ENCODE measurements at regions not wholly inside any gene's neighbourhood (a gene's known extent, or its start where the extent isn't known, plus 50 kb on each side); places are given as distances from the start of the nearest gene placed in this dataset.
"Not testable (repeated sequence)": the region's sequence is repeated elsewhere in the genome, so short reads cannot be mapped to it uniquely, and the experiment has no call there.

- no peaks in the 10 kb centered on the region for H3K36me3 ChIP-seq (ENCODE audit: insufficient read depth)
- Mint-ChIP-seq H3K4me3 (no peak overlapping the region), H3K4me1 (no peaks in the 10 kb centered on the region), H3K27ac (no peak overlapping the region), H3K9me3 (peaks cover 9% of the 10 kb centered on the region), H3K27me3 (ENCODE audit: insufficient read depth, low read depth, poor library complexity) (peaks cover 3% of the 10 kb centered on the region), H3K36me3 (ENCODE audit: low read depth) (peaks cover 9% of the 10 kb centered on the region)
- no peaks in the 10 kb centered on the region for H3K79me2 ChIP-seq (replicated peaks; ENCODE audit: insufficient read depth)
- no peaks in the 10 kb centered on the region; the same call in 1 of the 2 replicates for H3K4me1 ChIP-seq (ENCODE audit: insufficient read depth)
- no peak overlapping the region for H3K27ac ChIP-seq (ENCODE audit: low read depth)
- H3K27me3 ChIP-seq (ENCODE audit: insufficient read depth), result no peaks in the 10 kb centered on the region
- no peaks in the 10 kb centered on the region for H3F3A ChIP-seq (replicated peaks; ENCODE audit: low read depth)
- ATAC-seq, result no peak
- no peak overlapping the region for H2AFZ ChIP-seq
- no peak for TF ChIP-seq POLR2AphosphoS5 (IDR thresholded peaks at IDR 0.05; ENCODE audit: low read depth)
- no peaks in the 10 kb centered on the region for H4K20me1 ChIP-seq (replicated peaks; ENCODE audit: insufficient read depth)
- no peak overlapping the region for H3K4me2 ChIP-seq
- H3K4me3 ChIP-seq, result no peak overlapping the region
- peaks cover 15% of the 10 kb centered on the region; the same call in 1 of the 2 replicates for H3K9me2 ChIP-seq (ENCODE audit: insufficient read depth)
- no peak for DNase-seq (ENCODE audit: low spot score)
These were observed 303.5 kb upstream of the ST8SIA4 start for GRCh38 chr5:101206534-101206933.

- not testable (repeated sequence) for H3K27ac Mint-ChIP-seq; H3K4me1 Mint-ChIP-seq; H4K20me1 ChIP-seq (replicated peaks; ENCODE audit: insufficient read depth); H3K79me2 ChIP-seq (replicated peaks; ENCODE audit: insufficient read depth); H3K27me3 Mint-ChIP-seq (ENCODE audit: insufficient read depth, low read depth, poor library complexity); H3F3A ChIP-seq (replicated peaks; ENCODE audit: low read depth); H3K9me3 Mint-ChIP-seq; H3K36me3 ChIP-seq (ENCODE audit: insufficient read depth); ATAC-seq; DNase-seq (ENCODE audit: low spot score); H3K27me3 ChIP-seq (ENCODE audit: insufficient read depth); H3K4me1 ChIP-seq (ENCODE audit: insufficient read depth); H3K4me3 Mint-ChIP-seq; H3K36me3 Mint-ChIP-seq (ENCODE audit: low read depth); H3K4me2 ChIP-seq; H3K4me3 ChIP-seq; H3K27ac ChIP-seq (ENCODE audit: low read depth); H2AFZ ChIP-seq
- peaks cover 15% of the 10 kb centered on the region; the same call in 1 of the 2 replicates for H3K9me2 ChIP-seq (ENCODE audit: insufficient read depth)
These were observed 302.0 kb upstream of the ST8SIA4 start for GRCh38 chr5:101205065-101205464.

GRCh38 chr5:101180365-101180764, 277.3 kb upstream of the ST8SIA4 start:
- H3K27me3 Mint-ChIP-seq (ENCODE audit: insufficient read depth, low read depth, poor library complexity); H3K27ac ChIP-seq (ENCODE audit: low read depth); H3K36me3 ChIP-seq (ENCODE audit: insufficient read depth); H3K4me3 Mint-ChIP-seq; H3K79me2 ChIP-seq (replicated peaks; ENCODE audit: insufficient read depth); H2AFZ ChIP-seq; H3K4me3 ChIP-seq; H3F3A ChIP-seq (replicated peaks; ENCODE audit: low read depth); H3K27me3 ChIP-seq (ENCODE audit: insufficient read depth); H4K20me1 ChIP-seq (replicated peaks; ENCODE audit: insufficient read depth); H3K27ac Mint-ChIP-seq; H3K4me1 Mint-ChIP-seq; ATAC-seq; H3K9me2 ChIP-seq (ENCODE audit: insufficient read depth); H3K4me2 ChIP-seq: not testable (repeated sequence)
- peaks cover 21% of the 10 kb centered on the region for H3K9me3 Mint-ChIP-seq
- peaks cover 16% of the 10 kb centered on the region for H3K36me3 Mint-ChIP-seq (ENCODE audit: low read depth)
- DNase-seq (ENCODE audit: low spot score), result peak; percentile 28
- peaks cover 13% of the 10 kb centered on the region; the same call in 1 of the 2 replicates for H3K4me1 ChIP-seq (ENCODE audit: insufficient read depth)

DNA sequence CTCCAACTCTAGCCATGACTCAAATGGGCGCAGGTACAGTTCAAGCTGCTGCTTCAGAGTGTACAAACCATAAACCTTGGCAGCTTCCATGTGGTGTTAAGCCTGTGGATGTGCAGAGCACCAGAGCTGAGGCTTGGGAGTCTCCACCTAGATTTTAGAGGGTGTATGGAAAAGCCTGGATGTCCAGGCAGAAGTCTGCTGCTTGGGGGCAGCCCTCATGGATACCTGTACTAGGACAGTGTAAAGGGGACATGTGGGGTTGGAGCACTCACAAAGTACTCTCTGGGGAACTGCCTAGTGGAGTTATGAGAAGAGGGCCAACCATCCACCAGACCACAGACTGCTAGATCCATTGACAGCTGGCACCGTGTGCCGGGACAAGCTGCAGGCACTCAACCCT, 273.5 kb upstream of the ST8SIA4 start:
- Histone ChIP-seq H3K36me3 (ENCODE audit: insufficient read depth) (no peaks in the 10 kb centered on the region), H3K79me2 (replicated peaks; ENCODE audit: insufficient read depth) (no peaks in the 10 kb centered on the region), H3K4me1 (ENCODE audit: insufficient read depth) (peaks cover 13% of the 10 kb centered on the region; the same call in 1 of the 2 replicates), H3K27me3 (ENCODE audit: insufficient read depth) (no peaks in the 10 kb centered on the region), H3K27ac (ENCODE audit: low read depth) (no peak overlapping the region), H3K4me3 (no peak overlapping the region), H3F3A (replicated peaks; ENCODE audit: low read depth) (no peaks in the 10 kb centered on the region), H3K9me2 (ENCODE audit: insufficient read depth) (no peaks in the 10 kb centered on the region), H3K4me2 (no peak overlapping the region), H4K20me1 (replicated peaks; ENCODE audit: insufficient read depth) (no peaks in the 10 kb centered on the region), H2AFZ (no peak overlapping the region)
- Mint-ChIP-seq H3K4me3 (no peak overlapping the region), H3K27ac (no peak overlapping the region), H3K27me3 (ENCODE audit: insufficient read depth, low read depth, poor library complexity) (peaks cover 7% of the 10 kb centered on the region), H3K36me3 (ENCODE audit: low read depth) (peaks cover 16% of the 10 kb centered on the region), H3K4me1 (peaks cover 8% of the 10 kb centered on the region), H3K9me3 (peaks cover 21% of the 10 kb centered on the region)
- DNase-seq (ENCODE audit: low spot score), result no peak
- ATAC-seq, result no peak
- TF ChIP-seq ZNF114 (CRISPR knock-in tag; IDR thresholded peaks at IDR 0.05), result no peak
- TF ChIP-seq ZNF462 (CRISPR knock-in tag; IDR thresholded peaks at IDR 0.05), result no peak
- TF ChIP-seq CREB1 (CRISPR knock-in tag; IDR thresholded peaks at IDR 0.05; ENCODE audit: low read depth), result no peak
